ENCODE measurements at regions not wholly inside any gene's neighbourhood (a gene's known extent, or its start where the extent isn't known, plus 50 kb on each side); places are given as distances from the start of the nearest gene placed in this dataset.

DNA sequence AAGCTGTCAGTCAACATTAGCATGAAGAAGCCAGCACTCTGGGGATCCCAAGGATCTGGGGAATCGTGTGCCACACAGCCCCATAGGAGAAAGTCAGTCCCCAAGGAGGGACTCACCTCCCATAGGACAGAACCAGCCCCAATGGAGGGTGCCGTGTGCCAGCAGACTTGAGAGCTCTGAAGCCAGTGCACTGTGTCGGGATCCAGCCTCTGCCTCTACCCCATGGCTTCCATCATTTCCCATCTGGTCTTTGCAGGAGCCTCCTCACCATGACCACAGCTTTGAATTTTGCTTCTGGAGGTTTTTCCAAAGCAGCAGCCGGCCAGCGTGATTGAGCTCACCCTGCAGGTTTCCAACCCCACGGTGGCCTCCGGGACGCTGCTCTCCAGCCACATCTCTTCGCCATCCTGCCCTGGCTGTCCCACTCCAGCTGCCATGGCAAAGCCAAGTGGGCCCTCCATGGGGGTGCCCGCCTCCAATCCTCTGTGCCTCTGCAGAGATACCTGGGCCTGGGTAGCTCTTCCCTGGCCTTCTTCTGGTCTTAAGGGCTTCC is 171.8 kb upstream of the SHH start:
- no peak for DNase-seq (ENCODE audit: low read depth in 1 of 2, low spot score in 1 of 2)
- in situ Hi-C loops (cut with HindIII; ENCODE audit: low pct_unique_long_range_greater_than_20kb, low sequenced_read_pairs) = no loop called here
- TF ChIP-seq JUND (IDR thresholded peaks at IDR 0.05; ENCODE audit: low read depth) = no peak

DNA sequence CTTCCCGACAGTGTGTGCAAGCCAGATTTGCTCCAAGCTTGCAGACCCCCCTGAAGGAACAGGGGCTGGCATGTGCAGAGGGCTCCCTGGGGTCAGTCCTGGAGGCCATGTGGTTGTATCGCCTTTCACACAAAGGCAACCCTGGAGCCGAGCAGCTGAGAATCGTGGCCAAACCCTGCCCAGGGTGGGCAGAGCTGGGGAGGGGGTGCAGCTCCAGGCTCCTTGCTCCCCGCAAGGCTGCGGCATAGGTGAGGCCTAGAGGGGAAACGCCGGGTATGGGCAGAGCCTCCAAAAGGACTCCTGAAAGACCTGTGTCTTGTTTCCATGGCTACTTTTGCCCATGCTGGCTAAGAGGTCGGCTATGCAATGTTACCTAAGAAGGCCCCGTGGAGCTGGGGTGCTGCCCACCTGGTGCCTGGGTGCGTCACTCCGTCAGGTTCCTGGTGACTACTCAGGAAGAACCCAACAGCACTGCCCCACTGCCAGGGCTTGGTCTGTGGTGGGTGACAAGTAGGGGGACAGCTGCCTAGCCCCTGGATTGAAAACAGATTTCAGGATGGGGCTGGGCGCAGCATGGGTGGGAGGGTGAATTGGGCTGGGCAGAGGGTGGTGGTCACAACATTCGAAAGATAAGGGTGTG is 171.0 kb upstream of the SHH start:
- no peak for TF ChIP-seq JUND (IDR thresholded peaks at IDR 0.05; ENCODE audit: low read depth)
- no peak for DNase-seq (ENCODE audit: low read depth in 1 of 2, low spot score in 1 of 2)
- in situ Hi-C loops (cut with HindIII; ENCODE audit: low pct_unique_long_range_greater_than_20kb, low sequenced_read_pairs) = no loop called here

DNA sequence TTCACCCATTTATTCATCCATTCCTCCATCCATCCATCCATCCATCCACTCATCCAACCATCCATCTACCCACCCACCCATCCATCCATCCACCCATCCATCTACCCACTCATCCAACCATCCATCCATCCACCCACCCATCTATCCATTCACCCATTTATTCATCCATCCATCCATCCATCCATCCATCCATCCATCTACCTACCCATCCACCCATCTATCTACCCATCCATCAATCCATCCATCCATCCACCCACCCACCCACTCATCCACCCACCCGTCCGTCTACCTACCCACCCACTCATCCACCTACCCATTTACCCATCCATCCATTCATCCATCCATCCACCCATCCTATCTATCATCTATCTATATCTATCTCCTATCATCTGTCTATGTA is 169.4 kb upstream of the SHH start:
- in situ Hi-C loops (cut with HindIII; ENCODE audit: low pct_unique_long_range_greater_than_20kb, low sequenced_read_pairs) = no loop called here
- TF ChIP-seq JUND (IDR thresholded peaks at IDR 0.05; ENCODE audit: low read depth) = no peak
- no peak for DNase-seq (ENCODE audit: low read depth in 1 of 2, low spot score in 1 of 2)

DNA sequence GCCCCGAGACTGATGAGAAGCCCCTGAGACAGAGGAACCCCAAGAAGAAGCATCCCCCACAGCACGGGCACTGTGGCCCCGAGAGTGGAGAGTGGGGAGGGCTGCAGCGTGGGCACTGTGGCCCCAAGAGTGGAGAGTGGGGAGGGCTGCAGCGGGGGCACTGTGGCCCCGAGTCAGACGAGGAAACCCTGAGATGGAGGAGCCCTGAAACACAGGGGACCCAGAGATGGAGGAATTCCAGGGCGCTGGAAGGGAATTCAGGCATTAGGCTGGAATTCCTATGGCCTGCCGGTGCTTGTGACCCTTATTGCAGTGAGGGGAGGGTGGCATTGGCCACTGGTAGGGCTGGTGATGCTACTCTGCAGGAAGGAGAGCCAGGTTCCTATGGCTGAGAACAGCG is 168.6 kb upstream of the SHH start:
- no peak for TF ChIP-seq JUND (IDR thresholded peaks at IDR 0.05; ENCODE audit: low read depth)
- no peak for DNase-seq (ENCODE audit: low read depth in 1 of 2, low spot score in 1 of 2)
- in situ Hi-C loops (cut with HindIII; ENCODE audit: low pct_unique_long_range_greater_than_20kb, low sequenced_read_pairs) = no loop called here

DNA sequence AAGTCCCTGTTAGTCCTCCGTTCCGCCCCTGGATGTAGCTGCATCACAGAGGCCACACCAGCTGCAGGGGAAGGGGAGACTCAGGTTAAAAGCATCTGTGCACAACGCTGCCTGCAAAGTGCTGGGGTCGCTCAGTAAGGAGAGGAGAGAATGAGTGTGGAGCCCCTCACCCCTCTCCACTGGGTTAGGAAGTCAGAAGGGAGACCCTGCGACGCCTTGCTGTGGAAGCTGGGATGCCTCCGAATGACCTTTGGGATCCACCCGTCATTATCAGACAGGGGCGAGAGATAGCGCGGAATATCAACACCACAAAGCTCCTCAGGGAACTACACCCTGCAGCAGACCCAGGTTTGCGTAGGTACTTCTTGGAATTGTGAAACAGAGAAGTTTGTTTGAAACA is 167.7 kb upstream of the SHH start:
- in situ Hi-C loops (cut with HindIII; ENCODE audit: low pct_unique_long_range_greater_than_20kb, low sequenced_read_pairs) = no loop called here
- no peak for TF ChIP-seq JUND (IDR thresholded peaks at IDR 0.05; ENCODE audit: low read depth)
- no peak for DNase-seq (ENCODE audit: low read depth in 1 of 2, low spot score in 1 of 2)

DNA sequence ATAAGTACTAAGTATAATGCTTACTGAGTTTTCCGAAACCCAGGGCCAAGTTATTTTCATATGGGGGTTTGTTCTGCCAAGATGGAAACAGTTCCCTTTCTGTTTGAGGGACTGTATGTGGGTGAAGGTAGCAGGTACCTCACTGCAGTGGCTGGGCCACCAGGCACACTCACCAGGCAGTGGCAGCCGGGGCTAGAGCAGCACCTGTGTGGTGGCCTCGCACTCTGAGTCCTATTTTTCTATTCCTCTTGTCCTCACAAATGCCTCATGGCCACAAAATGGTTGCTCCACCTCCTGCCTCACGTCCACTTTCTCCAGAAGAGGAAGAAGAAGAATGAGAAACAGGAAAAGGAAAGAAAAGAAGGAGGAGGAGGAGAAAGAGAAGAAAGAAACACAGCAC is 167.3 kb upstream of the SHH start:
- in situ Hi-C loops (cut with HindIII; ENCODE audit: low pct_unique_long_range_greater_than_20kb, low sequenced_read_pairs) = no loop called here
- DNase-seq (ENCODE audit: low read depth in 1 of 2, low spot score in 1 of 2) = no peak
- TF ChIP-seq JUND (IDR thresholded peaks at IDR 0.05; ENCODE audit: low read depth) = no peak

DNA sequence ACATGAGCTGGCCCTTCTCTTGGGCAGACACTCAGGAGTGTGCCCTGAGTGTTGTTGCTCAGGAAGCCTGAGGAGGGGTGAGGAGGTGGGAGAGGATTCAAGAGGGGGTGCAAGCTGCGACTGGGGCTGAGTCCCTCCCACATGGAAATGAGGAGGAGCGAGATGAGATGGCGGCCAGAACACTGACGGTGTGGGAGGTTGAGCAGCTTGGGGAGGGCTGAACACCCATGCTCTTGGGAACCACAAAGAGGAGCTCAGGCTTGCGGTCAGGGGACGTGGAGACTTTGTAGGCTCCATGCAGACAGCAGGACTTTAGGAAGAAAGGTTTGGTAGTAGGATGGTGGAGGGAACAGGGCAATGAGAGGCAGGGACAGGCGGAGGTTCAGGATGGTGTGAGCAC is 163.2 kb upstream of the SHH start:
- TF ChIP-seq JUND (IDR thresholded peaks at IDR 0.05; ENCODE audit: low read depth) = no peak
- no peak for DNase-seq (ENCODE audit: low read depth in 1 of 2, low spot score in 1 of 2)
- in situ Hi-C loops (cut with HindIII; ENCODE audit: low pct_unique_long_range_greater_than_20kb, low sequenced_read_pairs) = no loop called here

DNA sequence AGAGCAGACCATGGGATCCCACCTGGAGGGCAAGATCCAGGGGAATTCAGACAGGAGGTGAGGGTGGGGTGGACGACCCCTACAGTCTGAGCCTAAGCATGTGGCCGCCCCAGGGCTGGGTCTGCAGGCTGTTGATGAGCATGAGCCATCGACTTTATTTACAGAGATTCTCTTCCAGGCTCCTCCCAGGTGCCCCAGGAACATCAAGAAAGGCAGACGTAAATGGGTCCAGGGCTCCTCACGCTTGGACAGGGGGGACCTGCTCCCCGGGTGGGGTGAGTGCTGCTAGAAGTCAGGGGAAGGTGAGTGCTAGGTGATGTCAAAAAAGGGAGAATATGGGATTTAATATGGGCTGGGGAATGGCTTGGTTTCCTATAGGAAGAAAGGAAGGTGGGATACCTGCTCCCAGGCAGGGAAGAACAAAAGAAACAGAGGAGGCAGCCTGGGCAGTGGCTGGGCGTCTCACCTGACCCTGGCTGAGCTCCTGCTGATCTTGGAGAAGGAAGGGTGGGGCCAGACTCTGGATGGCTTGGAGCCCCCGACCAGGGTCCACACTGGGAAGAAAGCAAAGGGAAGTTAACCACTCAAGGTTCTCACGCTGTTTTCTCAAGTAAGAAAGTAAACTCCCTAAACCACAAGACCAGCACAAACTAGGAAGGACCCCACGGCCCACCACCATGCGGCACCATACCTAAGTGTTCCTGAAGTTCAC is 162.1 kb upstream of the SHH start:
- in situ Hi-C loops (cut with HindIII; ENCODE audit: low pct_unique_long_range_greater_than_20kb, low sequenced_read_pairs) = no loop called here
- no peak for TF ChIP-seq JUND (IDR thresholded peaks at IDR 0.05; ENCODE audit: low read depth)
- no peak for DNase-seq (ENCODE audit: low read depth in 1 of 2, low spot score in 1 of 2)

DNA sequence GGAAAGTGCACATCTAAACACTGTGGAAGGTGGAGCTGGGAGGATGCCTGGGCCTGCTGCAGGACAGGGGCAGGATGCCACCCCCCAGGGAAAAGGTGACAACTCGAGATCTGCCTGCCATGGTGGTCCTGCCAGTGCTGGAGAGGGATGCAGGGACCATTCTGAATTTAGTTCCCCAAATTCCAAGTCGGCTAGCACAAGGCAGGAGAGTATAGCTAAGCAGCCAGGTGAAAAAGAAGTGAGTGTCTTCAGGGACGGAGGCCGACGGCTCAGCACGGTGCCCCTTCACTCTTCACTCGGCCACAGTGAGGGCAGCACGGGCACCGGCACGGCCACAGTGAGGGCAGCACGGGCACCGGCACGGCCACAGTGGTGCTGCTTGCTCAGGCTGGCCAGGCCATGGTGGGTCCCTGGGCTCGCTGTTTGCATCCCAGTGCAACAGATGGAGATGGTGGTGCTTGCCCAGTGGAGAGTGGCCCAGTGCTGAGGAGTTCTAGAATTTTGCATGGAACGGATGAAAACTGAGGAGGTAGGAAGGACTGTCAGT is 161.3 kb upstream of the SHH start:
- TF ChIP-seq JUND (IDR thresholded peaks at IDR 0.05; ENCODE audit: low read depth) = no peak
- in situ Hi-C loops (cut with HindIII; ENCODE audit: low pct_unique_long_range_greater_than_20kb, low sequenced_read_pairs) = no loop called here
- no peak for DNase-seq (ENCODE audit: low read depth in 1 of 2, low spot score in 1 of 2)

DNA sequence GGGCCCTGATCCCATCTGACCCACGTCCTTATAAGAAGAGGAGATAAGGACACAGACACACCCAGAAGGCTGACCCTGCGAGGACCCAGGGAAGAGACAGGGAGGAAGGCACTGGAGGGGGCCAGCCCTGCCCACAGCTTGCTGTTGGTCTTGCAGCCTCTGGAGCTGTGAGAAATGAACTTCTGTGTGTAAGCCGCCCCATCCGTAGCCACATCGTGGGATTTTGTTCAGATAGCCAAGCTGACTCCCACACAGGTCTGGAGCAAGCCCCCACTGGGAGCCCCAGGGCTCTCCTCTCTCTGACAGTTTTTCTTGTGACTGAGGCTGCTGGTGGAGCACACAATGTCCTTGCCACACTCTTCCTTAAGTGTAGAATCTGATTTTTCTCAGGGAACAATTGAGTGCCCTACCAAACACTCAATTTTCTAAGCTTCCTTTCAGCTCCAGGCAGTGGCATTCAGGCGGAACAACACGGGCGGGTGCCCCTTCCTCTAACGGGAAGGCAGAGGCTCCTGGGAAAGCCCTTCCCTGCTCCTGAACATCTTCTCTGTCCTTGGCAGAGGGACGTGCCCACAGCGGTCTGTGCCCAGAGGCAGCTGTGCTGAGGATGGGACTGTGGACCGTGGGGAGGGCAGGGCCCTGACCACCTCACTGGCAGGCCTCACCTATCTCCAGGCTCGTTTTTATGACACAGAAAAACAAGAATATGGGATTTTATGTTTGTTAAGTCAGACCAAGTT is 160.6 kb upstream of the SHH start:
- no peak for TF ChIP-seq JUND (IDR thresholded peaks at IDR 0.05; ENCODE audit: low read depth)
- DNase-seq (ENCODE audit: low read depth in 1 of 2, low spot score in 1 of 2) = no peak
- in situ Hi-C loops (cut with HindIII; ENCODE audit: low pct_unique_long_range_greater_than_20kb, low sequenced_read_pairs) = no loop called here

DNA sequence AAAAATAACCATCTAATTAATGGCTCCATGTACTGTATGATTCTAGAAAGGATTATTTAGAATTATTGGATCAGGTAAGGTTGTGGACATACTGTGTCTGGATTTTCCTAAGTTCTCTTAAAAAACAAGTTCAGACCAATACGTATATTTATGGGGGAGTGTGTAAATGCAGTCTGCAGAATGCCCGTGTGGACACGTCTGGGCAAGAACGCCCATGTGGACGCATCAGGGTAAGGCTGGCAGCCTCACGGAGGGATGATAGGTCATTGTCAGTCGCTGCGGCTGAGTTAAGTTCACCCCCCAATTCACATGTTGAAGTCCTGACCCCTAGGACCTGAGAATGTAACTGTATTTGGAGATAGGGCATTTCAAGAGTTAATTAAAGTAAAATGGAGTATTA is 160.0 kb upstream of the SHH start:
- no peak for DNase-seq (ENCODE audit: low read depth in 1 of 2, low spot score in 1 of 2)
- in situ Hi-C loops (cut with HindIII; ENCODE audit: low pct_unique_long_range_greater_than_20kb, low sequenced_read_pairs) = no loop called here
- TF ChIP-seq JUND (IDR thresholded peaks at IDR 0.05; ENCODE audit: low read depth) = no peak

DNA sequence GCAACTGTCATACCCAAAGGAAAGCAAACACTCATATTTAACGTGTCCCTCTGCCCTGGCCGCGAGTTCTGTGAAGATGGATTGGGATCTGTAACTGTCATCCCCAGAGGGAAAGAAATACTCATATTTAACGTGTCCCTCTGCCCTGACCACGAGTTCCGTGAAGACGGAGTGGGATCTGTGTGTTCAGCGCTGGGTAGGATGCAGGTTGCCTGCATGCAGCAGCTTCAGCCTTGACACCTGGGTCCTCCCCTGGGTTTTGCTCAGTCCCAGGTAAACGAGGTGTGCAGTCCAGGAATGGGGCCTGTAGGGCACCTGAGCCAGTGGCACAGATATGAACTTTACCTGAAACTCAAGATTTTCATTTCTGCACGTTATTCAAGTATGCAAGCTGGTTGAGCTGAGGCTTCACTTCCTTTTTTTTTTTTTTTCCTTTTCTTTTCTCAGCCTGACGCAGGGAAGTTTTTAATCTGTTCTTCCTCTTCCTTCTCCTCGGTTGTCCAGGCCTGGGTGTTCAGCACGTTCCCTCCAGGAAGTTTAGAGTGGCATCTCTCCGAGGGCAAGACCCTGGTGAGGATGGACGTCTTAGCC is 159.0 kb upstream of the SHH start:
- TF ChIP-seq JUND (IDR thresholded peaks at IDR 0.05; ENCODE audit: low read depth) = no peak
- DNase-seq (ENCODE audit: low read depth in 1 of 2, low spot score in 1 of 2) = no peak
- in situ Hi-C loops (cut with HindIII; ENCODE audit: low pct_unique_long_range_greater_than_20kb, low sequenced_read_pairs) = no loop called here
